GM18508 (cell line): ENCODE measurements at regions not wholly inside any gene's neighbourhood (a gene's known extent, or its start where the extent isn't known, plus 50 kb on each side); places are given as distances from the start of the nearest gene placed in this dataset.

Experiments used
- ATAC-seq: cut with Tn5 transposase; IDR thresholded peaks from one replicate; pipeline ENCODE4 v1.9.1; 2021; ENCODE audit warnings: moderate number of reproducible peaks; ENCODE audit not compliant: insufficient read depth, unreplicated experiment

- no peak for ATAC-seq
Observed at GRCh38 chr5:143870362-143870761, 58.4 kb downstream of the HMHB1 start.

- no peak for ATAC-seq
Observed at GRCh38 chr5:143870871-143871632, 59.1 kb downstream of the HMHB1 start.

GRCh38 chr5:143871672-143872071 is 59.7 kb downstream of the HMHB1 start:
- no peak for ATAC-seq

GRCh38 chr5:143874312-143874711 is 62.4 kb downstream of the HMHB1 start:
- no peak for ATAC-seq

GRCh38 chr5:143877196-143877595 is 65.2 kb downstream of the HMHB1 start:
- no peak for ATAC-seq

- no peak for ATAC-seq
Observed at GRCh38 chr5:143878430-143878829, 66.5 kb downstream of the HMHB1 start.

- no peak for ATAC-seq
Observed at GRCh38 chr5:143879646-143880045, 67.7 kb downstream of the HMHB1 start.

- ATAC-seq: no peak
Observed at GRCh38 chr5:143880178-143880577, 68.2 kb downstream of the HMHB1 start.

- ATAC-seq: no peak
Observed at GRCh38 chr5:143882520-143882919, 70.6 kb downstream of the HMHB1 start.

- ATAC-seq: no peak
Observed at GRCh38 chr5:143886096-143886495, 74.1 kb downstream of the HMHB1 start.

- ATAC-seq: no peak
Observed at GRCh38 chr5:143886651-143887638, 75.0 kb downstream of the HMHB1 start.

GRCh38 chr5:143887903-143888665 is 76.1 kb downstream of the HMHB1 start:
- no peak for ATAC-seq

- ATAC-seq: no peak
Observed at GRCh38 chr5:143888912-143889311, 77.0 kb downstream of the HMHB1 start.

GRCh38 chr5:143889986-143890385 is 78.0 kb downstream of the HMHB1 start:
- ATAC-seq: no peak

GRCh38 chr5:143890487-143890886 is 78.5 kb downstream of the HMHB1 start:
- ATAC-seq: no peak

- ATAC-seq: no peak
Observed at GRCh38 chr5:143892271-143892670, 80.3 kb downstream of the HMHB1 start.

- no peak for ATAC-seq
Observed at GRCh38 chr5:143892908-143893307, 80.9 kb downstream of the HMHB1 start.

GRCh38 chr5:143893638-143894037 is 81.7 kb downstream of the HMHB1 start:
- no peak for ATAC-seq

- no peak for ATAC-seq
Observed at GRCh38 chr5:143896516-143896915, 84.6 kb downstream of the HMHB1 start.

GRCh38 chr5:143896966-143897365 is 85.0 kb downstream of the HMHB1 start:
- ATAC-seq: no peak

- ATAC-seq: no peak
Observed at GRCh38 chr5:143898381-143898780, 86.4 kb downstream of the HMHB1 start.
